ENCODE measurements at regions not wholly inside any gene's neighbourhood (a gene's known extent, or its start where the extent isn't known, plus 50 kb on each side); places are given as distances from the start of the nearest gene placed in this dataset.

GRCh38 chr13:80473695-80474094 is 132.8 kb upstream of the SPRY2 start:
- in situ Hi-C loops (cut with MboI; ENCODE audit: low sequenced_read_pairs), result no loop called here

DNA sequence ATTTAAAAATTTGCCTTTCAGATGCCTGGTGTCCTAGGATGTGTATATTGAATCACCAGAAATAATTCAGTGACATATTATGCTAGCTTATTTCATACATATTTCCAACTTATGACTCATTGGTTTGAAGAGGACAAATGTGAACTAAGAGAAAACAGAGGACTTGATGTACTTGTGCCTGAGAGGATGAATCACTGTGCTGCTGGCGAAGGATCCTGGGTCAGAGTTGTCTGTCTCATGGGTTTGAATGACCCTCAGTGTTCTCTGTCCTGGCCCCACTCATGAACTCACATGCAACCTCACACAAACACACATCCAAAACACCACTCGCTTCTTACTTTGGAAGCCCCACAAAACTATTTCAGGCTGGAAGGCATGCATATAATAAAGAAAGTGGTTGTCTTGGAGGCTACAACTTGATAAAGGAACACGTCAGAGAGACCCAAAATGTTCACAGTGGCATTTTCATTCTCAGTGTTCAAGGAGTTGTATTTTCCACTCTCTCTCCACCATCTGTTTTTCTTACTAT is 129.0 kb upstream of the SPRY2 start:
- in situ Hi-C loops (cut with MboI; ENCODE audit: low sequenced_read_pairs), result no loop called here

- in situ Hi-C loops (cut with MboI; ENCODE audit: low sequenced_read_pairs), result no loop called here
Observed at GRCh38 chr13:80469105-80469852, 128.4 kb upstream of the SPRY2 start.

DNA sequence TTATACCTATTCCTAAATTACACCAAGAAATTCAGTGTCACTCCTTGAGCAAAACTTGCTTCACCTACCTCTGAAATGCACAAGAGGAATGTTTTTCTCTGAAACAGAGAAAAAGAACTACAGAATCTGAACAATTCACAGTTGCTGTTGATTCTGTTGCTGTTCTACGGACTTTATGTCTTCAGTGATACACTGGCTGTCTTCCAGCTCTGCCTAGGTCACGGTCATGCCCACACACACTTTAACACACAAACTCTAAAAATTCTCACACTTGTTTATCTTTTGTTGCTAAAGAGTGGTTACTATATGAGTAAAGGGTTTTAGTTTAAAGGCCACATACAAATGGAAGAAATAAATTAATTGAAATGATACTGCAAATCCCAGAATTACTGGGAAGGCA is 124.4 kb upstream of the SPRY2 start:
- in situ Hi-C loops (cut with MboI; ENCODE audit: low sequenced_read_pairs), result no loop called here

DNA sequence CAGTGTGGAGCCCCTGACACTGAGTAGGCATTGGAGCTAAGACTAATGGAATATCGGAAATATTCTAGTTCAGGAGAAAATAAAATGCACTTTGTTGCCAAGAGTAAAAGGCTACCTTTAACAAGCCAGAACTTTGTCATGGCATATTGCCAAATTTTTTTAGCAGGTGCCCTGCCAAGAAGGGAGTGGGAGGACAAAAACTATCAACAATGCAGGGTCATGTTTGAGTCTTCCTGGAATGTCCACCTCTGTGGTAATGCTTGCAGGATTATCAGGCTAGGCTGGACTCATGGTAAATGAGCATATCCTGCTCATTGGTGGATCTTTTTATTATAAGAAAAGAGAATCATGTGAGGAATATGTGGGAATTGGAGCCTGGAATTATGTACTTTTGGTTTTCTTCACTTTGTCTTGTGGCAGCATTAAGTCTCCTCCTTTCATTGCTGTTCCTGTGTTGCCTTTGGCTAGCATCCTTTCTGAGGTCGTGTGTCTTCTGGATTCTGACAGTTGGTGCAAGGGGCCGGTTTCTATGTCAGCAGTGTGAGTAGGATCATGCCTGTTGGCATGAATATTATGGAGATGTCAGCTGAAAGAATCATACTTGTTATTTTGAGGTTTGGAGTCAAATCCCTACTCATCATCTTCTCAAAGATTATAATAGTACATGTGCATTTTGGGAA is 122.9 kb upstream of the SPRY2 start:
- in situ Hi-C loops (cut with MboI; ENCODE audit: low sequenced_read_pairs), result no loop called here

DNA sequence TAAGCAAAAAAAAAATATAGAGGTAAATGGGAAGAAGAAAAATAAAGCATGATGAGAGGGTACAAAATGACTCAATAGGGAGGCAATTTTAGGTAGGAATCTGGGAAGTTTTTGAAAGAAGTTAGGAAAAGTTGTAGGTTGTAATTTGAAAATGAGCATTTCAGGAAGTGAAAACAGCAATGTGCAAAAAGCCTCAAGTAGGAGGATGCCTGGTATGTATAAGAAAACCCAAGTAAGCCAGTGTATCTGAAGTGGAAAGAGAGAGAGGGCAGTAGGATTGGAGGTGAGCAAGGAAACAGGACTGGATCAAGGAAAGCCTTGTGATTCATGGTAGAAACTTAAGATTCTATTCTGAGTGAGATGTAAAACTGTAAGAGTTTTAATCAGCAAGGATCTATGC is 121.6 kb upstream of the SPRY2 start:
- in situ Hi-C loops (cut with MboI; ENCODE audit: low sequenced_read_pairs), result no loop called here

DNA sequence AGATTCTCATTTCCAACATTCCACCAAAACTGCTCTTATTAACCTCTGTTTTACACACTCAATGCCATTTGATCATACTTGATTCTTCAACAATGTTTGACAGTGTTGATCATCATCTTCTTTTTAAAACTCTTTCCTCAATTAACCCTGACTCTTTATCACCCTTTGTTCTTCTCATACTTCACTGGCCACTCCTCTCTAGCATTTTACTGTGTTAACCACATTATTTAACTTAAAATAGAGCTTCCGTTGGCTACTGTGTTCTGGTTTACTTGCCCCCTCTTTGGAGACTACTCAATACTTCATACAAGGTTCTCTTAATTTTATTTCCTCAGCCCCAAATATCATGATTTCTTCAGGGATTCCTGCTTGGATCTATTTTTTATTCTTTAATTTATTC is 121.1 kb upstream of the SPRY2 start:
- in situ Hi-C loops (cut with MboI; ENCODE audit: low sequenced_read_pairs), result no loop called here

DNA sequence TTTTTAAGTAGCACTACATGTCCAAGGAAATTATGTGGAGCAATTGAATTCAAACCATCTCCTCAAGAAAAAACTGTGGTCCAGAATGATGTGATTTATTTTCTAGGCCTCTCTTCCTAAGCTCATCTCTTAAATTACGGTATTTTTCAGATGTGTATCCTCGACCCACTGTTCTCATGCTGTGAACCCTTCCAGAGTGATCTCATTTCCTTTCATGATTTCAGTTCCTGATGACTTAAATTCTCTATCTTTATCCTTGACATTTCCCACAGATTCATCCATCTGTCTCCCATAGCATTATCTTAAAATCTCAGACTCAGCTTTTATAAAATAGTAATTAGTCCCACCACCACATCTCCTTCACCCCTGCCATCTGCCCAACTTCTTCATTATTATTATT is 117.6 kb upstream of the SPRY2 start:
- in situ Hi-C loops (cut with MboI; ENCODE audit: low sequenced_read_pairs), result no loop called here

- in situ Hi-C loops (cut with MboI; ENCODE audit: low sequenced_read_pairs), result no loop called here
Observed at GRCh38 chr13:80454245-80454644, 113.3 kb upstream of the SPRY2 start.

- in situ Hi-C loops (cut with MboI; ENCODE audit: low sequenced_read_pairs), result no loop called here
Observed at GRCh38 chr13:80452279-80452678, 111.4 kb upstream of the SPRY2 start.

DNA sequence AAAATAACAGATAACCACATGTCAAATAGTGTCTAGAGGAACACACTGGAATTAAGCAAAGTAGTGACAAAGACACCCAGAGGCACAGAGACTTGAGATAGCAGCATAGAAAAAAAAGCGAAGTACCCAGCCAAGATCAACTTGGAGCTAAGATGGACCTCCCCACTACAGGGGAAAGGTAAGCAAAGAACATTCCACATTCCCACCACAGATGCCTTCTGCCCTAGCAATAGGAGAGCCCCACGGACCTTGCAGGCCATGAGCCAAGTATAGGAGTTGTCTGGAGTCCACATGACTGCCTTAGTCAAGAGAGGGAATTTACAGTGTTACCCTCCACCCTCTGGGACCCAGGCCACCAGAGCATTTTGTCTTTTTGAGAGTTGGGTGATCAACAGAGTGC is 110.7 kb upstream of the SPRY2 start:
- in situ Hi-C loops (cut with MboI; ENCODE audit: low sequenced_read_pairs), result no loop called here

DNA sequence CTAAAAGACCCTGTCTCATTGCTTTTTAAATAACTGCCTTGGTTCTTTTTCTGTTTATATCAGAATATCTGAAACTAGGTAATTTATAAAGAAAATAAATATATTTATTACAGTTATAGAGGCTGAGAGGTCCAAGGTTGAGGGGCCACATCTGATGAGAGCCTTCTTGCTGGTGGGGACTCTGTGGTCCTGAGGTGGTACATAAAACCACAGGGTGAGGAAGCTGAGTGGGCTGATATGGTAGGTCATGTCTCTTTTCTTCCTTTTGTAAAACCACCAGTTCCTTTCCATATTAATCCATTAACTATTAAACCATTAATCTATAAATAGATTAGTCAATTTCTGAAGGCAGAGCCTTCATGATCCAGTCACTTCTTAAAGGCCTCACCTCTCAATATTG is 109.5 kb upstream of the SPRY2 start:
- in situ Hi-C loops (cut with MboI; ENCODE audit: low sequenced_read_pairs), result no loop called here

DNA sequence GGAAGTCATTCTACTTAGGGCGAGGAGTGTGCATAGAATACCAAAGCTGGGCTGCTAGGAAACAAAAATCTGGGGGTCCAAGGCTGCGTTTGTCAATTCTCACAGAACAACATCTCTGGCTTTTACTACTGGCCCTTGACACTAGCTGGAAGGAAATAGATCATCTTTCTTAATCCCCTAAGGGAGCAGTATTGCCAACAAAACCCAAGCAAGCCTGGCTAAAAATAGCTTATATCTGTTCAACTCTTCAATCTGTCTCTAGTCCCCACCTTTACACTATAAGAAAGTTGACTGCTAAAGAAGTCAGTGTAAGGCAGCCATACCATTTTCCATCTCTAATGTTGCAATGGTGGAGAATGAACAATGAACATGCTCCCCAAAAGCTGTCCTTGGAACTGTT is 107.8 kb upstream of the SPRY2 start:
- in situ Hi-C loops (cut with MboI; ENCODE audit: low sequenced_read_pairs), result no loop called here

DNA sequence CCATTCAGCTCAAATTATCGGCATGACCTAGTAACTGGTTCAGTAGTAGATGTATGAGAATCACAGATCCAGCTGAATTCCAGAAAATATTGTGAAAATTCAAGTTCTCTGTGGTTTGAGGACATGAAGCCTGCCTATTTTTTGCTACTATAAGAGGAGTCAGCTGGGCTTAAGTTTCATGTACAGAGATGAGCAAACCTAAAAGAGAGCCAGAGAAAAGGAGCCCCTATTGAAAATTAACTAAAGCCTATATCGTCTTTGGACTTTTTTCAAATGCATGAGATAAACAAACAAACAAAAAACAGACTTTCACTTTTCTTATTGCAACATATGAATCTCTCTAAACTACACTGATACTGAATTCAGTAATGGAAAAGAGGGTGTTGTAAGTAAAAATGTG is 106.8 kb upstream of the SPRY2 start:
- in situ Hi-C loops (cut with MboI; ENCODE audit: low sequenced_read_pairs), result no loop called here

GRCh38 chr13:80444240-80445015 is 103.5 kb upstream of the SPRY2 start:
- in situ Hi-C loops (cut with MboI; ENCODE audit: low sequenced_read_pairs), result no loop called here

DNA sequence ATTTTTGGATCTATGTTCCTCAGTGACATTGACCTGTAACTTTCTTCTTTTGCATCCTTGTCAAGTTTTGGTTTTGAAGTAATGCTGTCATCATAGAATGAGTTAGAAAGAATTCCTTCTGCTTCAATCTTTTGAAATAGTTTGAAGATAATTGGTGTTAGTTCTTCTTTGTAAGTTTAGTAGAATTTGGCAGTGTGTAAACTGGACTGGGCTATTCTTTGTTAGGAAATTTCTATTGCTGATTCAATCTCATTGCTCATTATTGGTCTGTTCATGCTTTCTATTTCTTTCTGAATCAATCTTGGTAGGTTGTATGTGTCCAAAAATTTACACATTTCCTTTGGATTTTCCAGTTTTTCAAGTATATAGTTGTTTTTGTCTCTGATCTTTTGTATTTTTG is 101.7 kb upstream of the SPRY2 start:
- in situ Hi-C loops (cut with MboI; ENCODE audit: low sequenced_read_pairs), result no loop called here

DNA sequence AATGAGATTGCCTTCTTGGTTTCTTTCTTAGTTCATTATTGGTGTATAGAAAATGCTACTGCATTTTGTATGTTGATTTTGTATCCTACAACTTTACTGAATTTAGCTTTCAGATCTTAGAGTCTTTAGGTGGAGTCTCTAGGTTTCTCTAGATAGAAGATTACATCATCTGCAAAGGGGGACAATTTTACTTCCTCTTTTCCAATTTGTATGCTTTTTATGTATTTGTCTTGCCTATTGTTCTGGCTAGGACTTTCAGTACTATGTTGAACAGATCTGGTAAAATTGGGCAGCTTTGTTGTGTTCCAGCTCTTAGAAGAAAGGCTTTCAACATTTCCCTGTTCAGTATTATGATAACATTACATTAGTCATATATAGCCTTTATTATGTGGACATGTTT is 101.0 kb upstream of the SPRY2 start:
- in situ Hi-C loops (cut with MboI; ENCODE audit: low sequenced_read_pairs), result no loop called here

- in situ Hi-C loops (cut with MboI; ENCODE audit: low sequenced_read_pairs), result no loop called here
Observed at GRCh38 chr13:80438521-80438920, 97.6 kb upstream of the SPRY2 start.

- in situ Hi-C loops (cut with MboI; ENCODE audit: low sequenced_read_pairs), result no loop called here
Observed at GRCh38 chr13:80437231-80437630, 96.3 kb upstream of the SPRY2 start.

GRCh38 chr13:80436571-80437169 is 95.7 kb upstream of the SPRY2 start:
- in situ Hi-C loops (cut with MboI; ENCODE audit: low sequenced_read_pairs), result no loop called here

GRCh38 chr13:80430561-80430960 is 89.6 kb upstream of the SPRY2 start:
- in situ Hi-C loops (cut with MboI; ENCODE audit: low sequenced_read_pairs), result no loop called here
